HepG2 (cell line): ENCODE measurements at regions not wholly inside any gene's neighbourhood (a gene's known extent, or its start where the extent isn't known, plus 50 kb on each side); places are given as distances from the start of the nearest gene placed in this dataset.

Source experiments
- CTCF ChIP-seq: sonication (generic); formaldehyde crosslinking; IDR thresholded peaks from 2 replicates; pipeline ENCODE4 v1.5.0; 2020; ENCODE audit warnings: mild to moderate bottlenecking, missing genetic modification reagents, moderate library complexity
- GABPB1 ChIP-seq: IDR thresholded peaks from 2 replicates; pipeline ENCODE4 v1.6.1; 2016; ENCODE audit warnings: mild to moderate bottlenecking, missing genetic modification reagents, moderate library complexity, missing compliant biosample characterization
- HNRNPUL1 ChIP-seq: fragments of 200-400 bp; formaldehyde crosslinking; IDR thresholded peaks from 2 replicates; pipeline ENCODE4 v1.6.1; 2017; ENCODE audit warnings: low read depth, mild to moderate bottlenecking, low read length, moderate library complexity
- SMARCE1 ChIP-seq: fragments of 450-650 bp; IDR thresholded peaks from 2 replicates; pipeline ENCODE4 v1.6.1; 2017; ENCODE audit warnings: borderline replicate concordance
- SMC3 ChIP-seq: IDR thresholded peaks from 2 replicates; pipeline ENCODE4 v1.6.1; 2011; ENCODE audit warnings: low read length, improper control_type of control experiment
- SP1 ChIP-seq, 2 experiments: fragments of 450-650 bp in 1 of 2; sonication (generic) in 1 of 2; formaldehyde crosslinking in 1 of 2; IDR thresholded peaks; 2 replicates each; pipeline versions ENCODE4 v1.4.0 to v1.6.1; 2016 to 2020; ENCODE audit warnings: missing genetic modification reagents in 1 of 2
- TRAFD1 ChIP-seq: sonication (generic); formaldehyde crosslinking; IDR thresholded peaks from 2 replicates; pipeline ENCODE4 v1.5.1; 2020; ENCODE audit warnings: missing genetic modification reagents, mild to moderate bottlenecking, borderline replicate concordance
- ZNF317 ChIP-seq: sonication (generic); formaldehyde crosslinking; IDR thresholded peaks from 2 replicates; pipeline ENCODE4 v1.5.0; 2020; ENCODE audit warnings: mild to moderate bottlenecking, missing genetic modification reagents

- TF ChIP-seq SMARCE1, result no peak
- TF ChIP-seq GABPB1 (CRISPR knock-in tag), result no peak
- TF ChIP-seq TRAFD1, result no peak
- no peak for TF ChIP-seq HNRNPUL1
- TF ChIP-seq CTCF (CRISPR knock-in tag), result no peak
- TF ChIP-seq SMC3, result no peak
- no peak for TF ChIP-seq ZNF317 (CRISPR knock-in tag)
- TF ChIP-seq SP1 (IDR thresholded peaks at IDR 0.05), result no peak
- no peak for TF ChIP-seq SP1 (CRISPR knock-in tag; IDR thresholded peaks at IDR 0.05)
These were observed 106.3 kb upstream of the VCX3B start for GRCh38 chrX:8358302-8358701.
